GM12878 (cell line): ENCODE measurements at regions not wholly inside any gene's neighbourhood (a gene's known extent, or its start where the extent isn't known, plus 50 kb on each side); places are given as distances from the start of the nearest gene placed in this dataset.

ENCODE experiments used
- ATAC-seq: fragments of 200-7000 bp; cut with Tn5 transposase; 3 replicates; pipeline ENCODE4 v1.9.1; 2020; ENCODE audit warnings: mild to moderate bottlenecking, moderate library complexity
- BruUV-seq: library from RNA; stranded (reverse); fragments of 400-500 nt; replicated peaks from 2 replicates; lab custom pipeline; 2021; lab: Mats Ljungman, UMichigan
- CTCF ChIA-PET: fragments of 300-600 bp; sonication (Branson Sonifier 250); formaldehyde crosslinking; extraction: SDS; loops from one replicate; lab custom pipeline; 2021; ENCODE audit warnings: inconsistent platforms; lab: Yijun Ruan, JAX
- POLR2A ChIA-PET: fragments of 350-600 bp; formaldehyde crosslinking; extraction: SDS; loops from one replicate; lab custom pipeline; 2021; ENCODE audit warnings: inconsistent platforms; lab: Charles Lee
- RAD21 ChIA-PET: fragments of 300-600 bp; sonication (Branson Sonifier 250); formaldehyde crosslinking; loops from one replicate; lab custom pipeline; 2023; ENCODE audit warnings: antibody characterized with exemption; ENCODE audit not compliant: unreplicated experiment; lab: Charles Lee
- SMC1A ChIA-PET: fragments of 300-600 bp; sonication (Branson Sonifier 250); formaldehyde crosslinking; loops from one replicate; lab custom pipeline; 2023; ENCODE audit not compliant: unreplicated experiment, uncharacterized antibody; lab: Charles Lee
- DNase-seq: peaks from one replicate; pipeline ENCODE4 v3.0.0-alpha.2; 2011; ENCODE audit warnings: low read depth, low spot score
- FAIRE-seq: peaks from 3 replicates; lab custom pipeline; 2011; peaks lifted over from hg19 to GRCh38; lab: Jason Lieb, UNC
- H2AFZ ChIP-seq: 2 replicates; pipeline ENCODE4 v1.6.0; 2011; ENCODE audit warnings: low read depth, low read length, control low read depth; ENCODE audit not compliant: control insufficient read depth
- H3K27ac ChIP-seq: 2 replicates; pipeline ENCODE4 v1.5.1; 2011; ENCODE audit warnings: control low read depth; ENCODE audit not compliant: control insufficient read depth, insufficient read depth
- H3K27me3 ChIP-seq, 2 experiments: replicated peaks in 1 of 2; 2 replicates each; pipeline versions ENCODE4 v1.6.0 to v1.6.1; 2011; ENCODE audit warnings: low read length in 1 of 2; ENCODE audit not compliant: control insufficient read depth in 2 of 2, insufficient read depth in 2 of 2
- H3K36me3 ChIP-seq, 2 experiments: 2 replicates each; pipeline ENCODE4 v1.5.1; 2011; ENCODE audit warnings: low read length in 1 of 2; ENCODE audit not compliant: control insufficient read depth in 2 of 2, insufficient read depth in 2 of 2
- H3K4me1 ChIP-seq: 2 replicates; pipeline ENCODE4 v1.6.1; 2011; ENCODE audit warnings: mild to moderate bottlenecking, low read length, moderate library complexity, mixed read lengths; ENCODE audit not compliant: control insufficient read depth, insufficient read depth
- H3K4me2 ChIP-seq: 2 replicates; pipeline ENCODE4 v1.6.0; 2011; ENCODE audit warnings: control low read depth; ENCODE audit not compliant: control insufficient read depth, insufficient read depth
- H3K4me3 ChIP-seq: fragments of 200-600 bp; sonication (generic); 2 replicates; pipeline ENCODE4 v1.5.1; 2016
- H3K79me2 ChIP-seq: 2 replicates; pipeline ENCODE4 v1.6.0; 2011; ENCODE audit warnings: low read length; ENCODE audit not compliant: control insufficient read depth, insufficient read depth
- H3K9ac ChIP-seq: 2 replicates; pipeline ENCODE4 v1.8.0; 2011; ENCODE audit warnings: low read length, control low read depth, mixed read lengths; ENCODE audit not compliant: control insufficient read depth, insufficient read depth
- H3K9me3 ChIP-seq: replicated peaks from 3 replicates; pipeline ENCODE4 v1.5.1; 2011; ENCODE audit warnings: mild to moderate bottlenecking, low read length; ENCODE audit not compliant: control insufficient read depth, insufficient read depth
- H4K20me1 ChIP-seq: 2 replicates; pipeline ENCODE4 v1.6.0; 2011; ENCODE audit not compliant: control insufficient read depth, insufficient read depth
- CHD2 ChIP-seq: IDR thresholded peaks from 2 replicates; pipeline ENCODE4 v1.6.1; 2011; ENCODE audit warnings: low read depth, low read length, improper control_type of control experiment, borderline replicate concordance
- GATAD2B ChIP-seq: fragments of 450-650 bp; conservative IDR thresholded peaks from 2 replicates; pipeline ENCODE4 v1.6.1; 2017; ENCODE audit warnings: low read depth, mild to moderate bottlenecking, moderate library complexity
- IKZF1 ChIP-seq: fragments of 450-650 bp; conservative IDR thresholded peaks from 2 replicates; pipeline ENCODE4 v1.6.1; 2017; ENCODE audit warnings: antibody characterized with exemption, mild to moderate bottlenecking
- LARP7 ChIP-seq: fragments of 450-650 bp; IDR thresholded peaks from 2 replicates; pipeline ENCODE4 v1.6.1; 2017; ENCODE audit warnings: mild to moderate bottlenecking
- MYB ChIP-seq: fragments of 150-350 bp; IDR thresholded peaks from 2 replicates; pipeline ENCODE4 v1.6.1; 2014; ENCODE audit warnings: mild to moderate bottlenecking, low read depth, low read length, borderline replicate concordance
- NFXL1 ChIP-seq: fragments of 450-650 bp; IDR thresholded peaks from 2 replicates; pipeline ENCODE4 v1.6.1; 2017; ENCODE audit warnings: antibody characterized with exemption, mild to moderate bottlenecking, borderline replicate concordance
- RAD21 ChIP-seq: IDR thresholded peaks from 2 replicates; pipeline ENCODE4 v1.6.1; 2011; ENCODE audit warnings: mild to moderate bottlenecking, low read depth, low read length, moderate library complexity; ENCODE audit not compliant: insufficient read depth
- SUPT20H ChIP-seq: IDR thresholded peaks from 2 replicates; pipeline ENCODE4 v1.6.1; 2011; ENCODE audit warnings: low read depth, mild to moderate bottlenecking, low read length, moderate library complexity, borderline replicate concordance; ENCODE audit not compliant: control insufficient read depth
- YBX1 ChIP-seq: fragments of 450-650 bp; IDR thresholded peaks from 2 replicates; pipeline ENCODE4 v1.6.1; 2016; ENCODE audit warnings: antibody characterized with exemption
- ZNF207 ChIP-seq: fragments of 450-650 bp; IDR thresholded peaks from 2 replicates; pipeline ENCODE4 v1.6.1; 2014; ENCODE audit warnings: antibody characterized with exemption, mild to moderate bottlenecking, borderline replicate concordance
- WGBS: methylation state at CpG from one replicate; pipeline ENCODE4 v1.1.6; 2016; ENCODE audit warnings: low lambda C conversion rate; ENCODE audit not compliant: insufficient replicate concordance, insufficient coverage; ENCODE audit errors: missing lambda C conversion rate; 5-methylcytosine and 5-hydroxymethylcytosine counted together
- in situ Hi-C: fragments of 300-500 bp; cut with MboI; formaldehyde crosslinking; loops from 9 replicates; pipeline ENCODE4 v1.14.3; 2018; ENCODE audit warnings: mixed read lengths
- intact Hi-C: fragments of 100-400 bp; cut with micrococcal nuclease; formaldehyde crosslinking; loops from one replicate; pipeline ENCODE4 v1.14.2; 2022; ENCODE audit not compliant: unreplicated experiment
- TF ChIP-seq, protein P1 (sequence below): fragments of 450-650 bp; IDR thresholded peaks from 2 replicates; pipeline ENCODE4 v1.6.1; 2016; ENCODE audit warnings: mild to moderate bottlenecking
- TF ChIP-seq, protein P2 (sequence below): fragments of 450-650 bp; formaldehyde crosslinking; IDR thresholded peaks from 2 replicates; pipeline ENCODE4 v1.4.0; 2022; ENCODE audit warnings: mild to moderate bottlenecking, moderate library complexity
- TF ChIP-seq, protein P3 (sequence below): fragments of 450-650 bp; conservative IDR thresholded peaks from 2 replicates; pipeline ENCODE4 v1.6.1; 2017; ENCODE audit warnings: mild to moderate bottlenecking, moderate library complexity

DNA sequence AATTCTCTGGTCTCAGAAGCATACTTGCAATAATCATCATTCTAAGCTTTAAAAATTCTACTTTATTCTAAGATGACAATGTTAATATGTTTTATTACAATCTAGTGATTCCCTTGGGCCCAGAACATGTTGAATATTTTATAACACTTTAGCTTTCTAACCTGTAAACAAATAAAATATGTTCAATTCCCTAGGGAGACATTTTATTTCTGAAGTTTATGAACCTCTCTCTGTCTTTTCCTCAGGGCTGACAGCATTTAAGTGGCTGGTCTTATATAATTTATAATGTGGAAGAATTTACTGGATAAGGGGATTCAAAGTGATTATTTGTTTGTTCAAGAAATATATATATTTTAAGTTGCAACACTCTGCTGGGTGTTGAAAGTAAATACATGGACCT, 55.3 kb upstream of the NPFFR2 start (continued):
- TF ChIP-seq, protein P1, sequence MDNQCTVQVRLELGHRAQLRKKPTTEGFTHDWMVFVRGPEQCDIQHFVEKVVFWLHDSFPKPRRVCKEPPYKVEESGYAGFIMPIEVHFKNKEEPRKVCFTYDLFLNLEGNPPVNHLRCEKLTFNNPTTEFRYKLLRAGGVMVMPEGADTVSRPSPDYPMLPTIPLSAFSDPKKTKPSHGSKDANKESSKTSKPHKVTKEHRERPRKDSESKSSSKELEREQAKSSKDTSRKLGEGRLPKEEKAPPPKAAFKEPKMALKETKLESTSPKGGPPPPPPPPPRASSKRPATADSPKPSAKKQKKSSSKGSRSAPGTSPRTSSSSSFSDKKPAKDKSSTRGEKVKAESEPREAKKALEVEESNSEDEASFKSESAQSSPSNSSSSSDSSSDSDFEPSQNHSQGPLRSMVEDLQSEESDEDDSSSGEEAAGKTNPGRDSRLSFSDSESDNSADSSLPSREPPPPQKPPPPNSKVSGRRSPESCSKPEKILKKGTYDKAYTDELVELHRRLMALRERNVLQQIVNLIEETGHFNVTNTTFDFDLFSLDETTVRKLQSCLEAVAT, result no peak
- TF ChIP-seq ZNF207 (no peak), LARP7 (no peak), IKZF1 (no peak), GATAD2B (no peak), SUPT20H (no peak)
- TF ChIP-seq, protein P2, sequence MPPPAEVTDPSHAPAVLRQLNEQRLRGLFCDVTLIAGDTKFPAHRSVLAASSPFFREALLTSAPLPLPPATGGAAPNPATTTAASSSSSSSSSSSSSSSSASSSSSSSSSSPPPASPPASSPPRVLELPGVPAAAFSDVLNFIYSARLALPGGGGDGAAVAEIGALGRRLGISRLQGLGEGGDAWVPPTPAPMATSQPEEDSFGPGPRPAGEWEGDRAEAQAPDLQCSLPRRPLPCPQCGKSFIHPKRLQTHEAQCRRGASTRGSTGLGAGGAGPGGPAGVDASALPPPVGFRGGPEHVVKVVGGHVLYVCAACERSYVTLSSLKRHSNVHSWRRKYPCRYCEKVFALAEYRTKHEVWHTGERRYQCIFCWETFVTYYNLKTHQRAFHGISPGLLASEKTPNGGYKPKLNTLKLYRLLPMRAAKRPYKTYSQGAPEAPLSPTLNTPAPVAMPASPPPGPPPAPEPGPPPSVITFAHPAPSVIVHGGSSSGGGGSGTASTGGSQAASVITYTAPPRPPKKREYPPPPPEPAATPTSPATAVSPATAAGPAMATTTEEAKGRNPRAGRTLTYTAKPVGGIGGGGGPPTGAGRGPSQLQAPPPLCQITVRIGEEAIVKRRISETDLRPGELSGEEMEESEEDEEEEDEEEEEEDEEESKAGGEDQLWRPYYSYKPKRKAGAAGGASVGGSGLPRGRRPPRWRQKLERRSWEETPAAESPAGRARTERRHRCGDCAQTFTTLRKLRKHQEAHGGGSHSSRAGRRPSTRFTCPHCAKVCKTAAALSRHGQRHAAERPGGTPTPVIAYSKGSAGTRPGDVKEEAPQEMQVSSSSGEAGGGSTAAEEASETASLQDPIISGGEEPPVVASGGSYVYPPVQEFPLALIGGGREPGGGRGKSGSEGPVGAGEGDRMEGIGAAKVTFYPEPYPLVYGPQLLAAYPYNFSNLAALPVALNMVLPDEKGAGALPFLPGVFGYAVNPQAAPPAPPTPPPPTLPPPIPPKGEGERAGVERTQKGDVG (CRISPR knock-in tag), result no peak

DNA sequence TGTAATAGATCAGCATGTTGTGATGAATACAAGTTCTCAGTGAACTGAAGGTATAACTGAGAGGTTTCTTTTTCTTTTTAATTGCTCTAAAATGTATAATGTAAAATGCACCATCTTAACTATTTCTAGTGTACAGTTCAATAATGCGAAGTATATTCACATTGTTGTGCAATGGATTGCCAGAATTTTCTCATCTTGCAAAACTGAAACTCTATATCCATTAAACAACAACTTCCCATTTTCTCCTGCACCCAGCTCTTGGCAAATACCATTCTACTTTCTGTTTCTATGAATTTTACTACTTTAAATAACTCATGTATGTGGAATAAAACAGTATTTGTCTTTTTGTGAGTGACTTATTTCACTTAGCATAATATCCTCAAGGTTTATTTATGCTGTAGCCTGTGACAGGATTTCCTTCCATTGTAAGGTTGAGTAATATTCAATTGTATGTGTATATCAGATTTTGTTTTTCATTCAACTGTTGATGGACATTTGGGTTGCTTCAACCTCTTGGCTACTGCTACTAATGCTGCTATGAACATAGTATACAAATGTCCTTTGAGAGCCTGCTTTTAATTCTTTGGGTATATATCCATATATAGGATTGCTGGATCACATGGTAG, 53.5 kb upstream of the NPFFR2 start:
- H3K9me3 ChIP-seq, result no peaks in the 10 kb centered on the region
- CTCF ChIA-PET, result no interaction called here
- intact Hi-C loops, result no loop called here
- no peaks in the 10 kb centered on the region for H3K36me3 ChIP-seq
- H4K20me1 ChIP-seq, result no peaks in the 10 kb centered on the region
- no peak overlapping the region for H3K9ac ChIP-seq
- POLR2A ChIA-PET, result no interaction called here
- in situ Hi-C loops, result no loop called here
- no peaks in the 10 kb centered on the region for H3K79me2 ChIP-seq
- ATAC-seq (no peak), FAIRE-seq (no peak), DNase-seq (no peak)
- RAD21 ChIA-PET, result no interaction called here
- H3K4me2 ChIP-seq, result no peak overlapping the region
- no peaks in the 10 kb centered on the region for H3K27me3 ChIP-seq
- no peak overlapping the region for H2AFZ ChIP-seq
- H3K27ac ChIP-seq, result no peak overlapping the region
- no peaks in the 10 kb centered on the region for H3K4me1 ChIP-seq
- H3K4me3 ChIP-seq, result no peak overlapping the region
- BruUV-seq, result no TSS peak
- 44% methylated on average over 1 of the region's 1 CpG for WGBS
- SMC1A ChIA-PET, result no interaction called here
- TF ChIP-seq, protein P2 (CRISPR knock-in tag), result no peak
- TF ChIP-seq MYB (no peak), RAD21 (no peak), YBX1 (no peak), CHD2 (no peak), NFXL1 (no peak)
- TF ChIP-seq, protein P3, sequence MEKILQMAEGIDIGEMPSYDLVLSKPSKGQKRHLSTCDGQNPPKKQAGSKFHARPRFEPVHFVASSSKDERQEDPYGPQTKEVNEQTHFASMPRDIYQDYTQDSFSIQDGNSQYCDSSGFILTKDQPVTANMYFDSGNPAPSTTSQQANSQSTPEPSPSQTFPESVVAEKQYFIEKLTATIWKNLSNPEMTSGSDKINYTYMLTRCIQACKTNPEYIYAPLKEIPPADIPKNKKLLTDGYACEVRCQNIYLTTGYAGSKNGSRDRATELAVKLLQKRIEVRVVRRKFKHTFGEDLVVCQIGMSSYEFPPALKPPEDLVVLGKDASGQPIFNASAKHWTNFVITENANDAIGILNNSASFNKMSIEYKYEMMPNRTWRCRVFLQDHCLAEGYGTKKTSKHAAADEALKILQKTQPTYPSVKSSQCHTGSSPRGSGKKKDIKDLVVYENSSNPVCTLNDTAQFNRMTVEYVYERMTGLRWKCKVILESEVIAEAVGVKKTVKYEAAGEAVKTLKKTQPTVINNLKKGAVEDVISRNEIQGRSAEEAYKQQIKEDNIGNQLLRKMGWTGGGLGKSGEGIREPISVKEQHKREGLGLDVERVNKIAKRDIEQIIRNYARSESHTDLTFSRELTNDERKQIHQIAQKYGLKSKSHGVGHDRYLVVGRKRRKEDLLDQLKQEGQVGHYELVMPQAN, result no peak
